ENCODE measurements at regions not wholly inside any gene's neighbourhood (a gene's known extent, or its start where the extent isn't known, plus 50 kb on each side); places are given as distances from the start of the nearest gene placed in this dataset.
"Not testable (repeated sequence)": the region's sequence is repeated elsewhere in the genome, so short reads cannot be mapped to it uniquely, and the experiment has no call there.

- 6 to 57% methylated on average over 4 to 6 of the region's 10 CpGs for WGBS, 2 donors (ENCODE audit: low coverage in 1 of 2)
- TF ChIP-seq EP300 (IDR thresholded peaks at IDR 0.05): no peak
- TF ChIP-seq, protein P1, sequence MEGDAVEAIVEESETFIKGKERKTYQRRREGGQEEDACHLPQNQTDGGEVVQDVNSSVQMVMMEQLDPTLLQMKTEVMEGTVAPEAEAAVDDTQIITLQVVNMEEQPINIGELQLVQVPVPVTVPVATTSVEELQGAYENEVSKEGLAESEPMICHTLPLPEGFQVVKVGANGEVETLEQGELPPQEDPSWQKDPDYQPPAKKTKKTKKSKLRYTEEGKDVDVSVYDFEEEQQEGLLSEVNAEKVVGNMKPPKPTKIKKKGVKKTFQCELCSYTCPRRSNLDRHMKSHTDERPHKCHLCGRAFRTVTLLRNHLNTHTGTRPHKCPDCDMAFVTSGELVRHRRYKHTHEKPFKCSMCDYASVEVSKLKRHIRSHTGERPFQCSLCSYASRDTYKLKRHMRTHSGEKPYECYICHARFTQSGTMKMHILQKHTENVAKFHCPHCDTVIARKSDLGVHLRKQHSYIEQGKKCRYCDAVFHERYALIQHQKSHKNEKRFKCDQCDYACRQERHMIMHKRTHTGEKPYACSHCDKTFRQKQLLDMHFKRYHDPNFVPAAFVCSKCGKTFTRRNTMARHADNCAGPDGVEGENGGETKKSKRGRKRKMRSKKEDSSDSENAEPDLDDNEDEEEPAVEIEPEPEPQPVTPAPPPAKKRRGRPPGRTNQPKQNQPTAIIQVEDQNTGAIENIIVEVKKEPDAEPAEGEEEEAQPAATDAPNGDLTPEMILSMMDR (IDR thresholded peaks at IDR 0.05): peak in 1 of 4 experiments; percentile 28
- H3K4me3 ChIP-seq: no peak overlapping the region
- no peaks in the 10 kb centered on the region for H3K36me3 ChIP-seq
- H3K4me1 ChIP-seq: no peaks in the 10 kb centered on the region
- no peaks in the 10 kb centered on the region for H3K9me3 ChIP-seq
- ATAC-seq: no peak
- no peaks in the 10 kb centered on the region for H3K27me3 ChIP-seq
- no peak overlapping the region for H3K27ac ChIP-seq
Measured at GRCh38 chr4:85127653-85128052, 161.2 kb upstream of the WDFY3 start.

- no peaks in the 10 kb centered on the region for H3K4me1 ChIP-seq
- TF ChIP-seq POLR2A (IDR thresholded peaks at IDR 0.05): no peak
- TF ChIP-seq EP300 (IDR thresholded peaks at IDR 0.05): no peak
- TF ChIP-seq POLR2AphosphoS5 (IDR thresholded peaks at IDR 0.05): no peak
- TF ChIP-seq, protein P1 (IDR thresholded peaks at IDR 0.05): no peak
- no peak overlapping the region for H3K27ac ChIP-seq
- WGBS, 2 donors (ENCODE audit: low coverage in 1 of 2): 78 to 81% methylated on average over 5 to 11 of the region's 18 CpGs
- H3K27me3 ChIP-seq: no peaks in the 10 kb centered on the region
- no peaks in the 10 kb centered on the region for H3K9me3 ChIP-seq
- H3K4me3 ChIP-seq: no peak overlapping the region
- no peak for ATAC-seq
- no peaks in the 10 kb centered on the region for H3K36me3 ChIP-seq
Measured at GRCh38 chr4:85128246-85129204, 162.0 kb upstream of the WDFY3 start.

- ATAC-seq, H3K27ac ChIP-seq, H3K27me3 ChIP-seq, H3K4me1 ChIP-seq, H3K4me3 ChIP-seq, H3K9me3 ChIP-seq, H3K36me3 ChIP-seq: not testable (repeated sequence)
- WGBS, 2 donors (ENCODE audit: low coverage in 1 of 2): 100% methylated on average over 1 of the region's 5 CpGs; no CpG with 5 or more reads in 1 of the 2 donors
Measured at GRCh38 chr4:85129354-85130125, 163.1 kb upstream of the WDFY3 start.

- H3K4me3 ChIP-seq: no peak overlapping the region
- no peak overlapping the region for H3K27ac ChIP-seq
- no peaks in the 10 kb centered on the region for H3K4me1 ChIP-seq
- H3K9me3 ChIP-seq: no peaks in the 10 kb centered on the region
- TF ChIP-seq POLR2A (IDR thresholded peaks at IDR 0.05): no peak
- TF ChIP-seq POLR2AphosphoS5 (IDR thresholded peaks at IDR 0.05): no peak
- no peak for TF ChIP-seq EP300 (IDR thresholded peaks at IDR 0.05)
- TF ChIP-seq, protein P1 (IDR thresholded peaks at IDR 0.05): no peak
- H3K36me3 ChIP-seq: no peaks in the 10 kb centered on the region
- no peaks in the 10 kb centered on the region for H3K27me3 ChIP-seq
- no peak for ATAC-seq
Measured at GRCh38 chr4:85132117-85132516, 165.6 kb upstream of the WDFY3 start.

GRCh38 chr4:85132570-85132969 lies 166.1 kb upstream of the WDFY3 start:
- no peak for TF ChIP-seq EP300 (IDR thresholded peaks at IDR 0.05)
- TF ChIP-seq POLR2AphosphoS5 (IDR thresholded peaks at IDR 0.05): no peak
- TF ChIP-seq, protein P1 (IDR thresholded peaks at IDR 0.05): no peak
- TF ChIP-seq POLR2A (IDR thresholded peaks at IDR 0.05): no peak
- no peaks in the 10 kb centered on the region for H3K4me1 ChIP-seq
- H3K27me3 ChIP-seq: no peaks in the 10 kb centered on the region
- WGBS, 2 donors (ENCODE audit: low coverage in 1 of 2): 80 to 88% methylated on average over 1 to 2 of the region's 2 CpGs
- H3K4me3 ChIP-seq: no peak overlapping the region
- H3K27ac ChIP-seq: no peak overlapping the region
- H3K36me3 ChIP-seq: no peaks in the 10 kb centered on the region
- no peaks in the 10 kb centered on the region for H3K9me3 ChIP-seq
- ATAC-seq: no peak

- not testable (repeated sequence) for H3K36me3 ChIP-seq, H3K9me3 ChIP-seq, H3K27me3 ChIP-seq, H3K4me3 ChIP-seq, H3K27ac ChIP-seq, H3K4me1 ChIP-seq, ATAC-seq
- 90% methylated on average over 3 of the region's 3 CpGs; no CpG with 5 or more reads in 1 of the 2 donors for WGBS, 2 donors (ENCODE audit: low coverage in 1 of 2)
Measured at GRCh38 chr4:85139749-85140148, 173.3 kb upstream of the WDFY3 start.
